ES-I3 (cell line): ENCODE measurements at regions not wholly inside any gene's neighbourhood (a gene's known extent, or its start where the extent isn't known, plus 50 kb on each side); places are given as distances from the start of the nearest gene placed in this dataset.
"Not testable (repeated sequence)": the region's sequence is repeated elsewhere in the genome, so short reads cannot be mapped to it uniquely, and the experiment has no call there.

Source experiments
- H3K36me3 ChIP-seq: 2 replicates; pipeline ENCODE4 v1.6.1; 2013; ENCODE audit warnings: mild to moderate bottlenecking, low read length, control low read depth, moderate library complexity; ENCODE audit not compliant: insufficient read depth
- H3K4me1 ChIP-seq: 2 replicates; pipeline ENCODE4 v1.6.1; 2013; ENCODE audit warnings: mild to moderate bottlenecking, control low read depth, low read length; ENCODE audit not compliant: insufficient read depth
- H3K9ac ChIP-seq: 2 replicates; pipeline ENCODE4 v1.6.1; 2013; ENCODE audit warnings: low read depth, mild to moderate bottlenecking, low read length, moderate library complexity
- H3K9me3 ChIP-seq: 2 replicates; pipeline ENCODE4 v1.6.1; 2013; ENCODE audit warnings: mild to moderate bottlenecking, low read length, moderate library complexity; ENCODE audit not compliant: control insufficient read depth, insufficient read depth

DNA sequence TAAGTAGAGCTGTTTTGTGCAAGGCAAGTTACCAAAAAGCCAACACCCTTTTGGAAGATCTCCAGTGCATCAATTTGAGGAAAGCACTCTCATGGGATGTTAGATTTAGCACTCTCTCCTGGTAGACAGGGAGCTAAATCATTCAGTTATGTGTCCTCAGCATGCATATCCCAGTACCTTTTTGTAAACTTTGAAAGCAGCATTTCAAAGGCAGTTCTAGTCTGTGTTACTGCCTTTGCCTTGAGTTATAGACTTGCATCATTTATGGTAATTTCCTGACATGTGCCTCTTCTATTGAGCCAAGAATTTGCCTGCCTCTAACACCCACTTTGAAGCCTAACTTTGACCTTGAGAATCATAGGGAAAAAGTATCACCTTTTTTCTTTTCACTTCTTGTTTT, 120.6 kb downstream of the KIF4B start:
- Histone ChIP-seq H3K4me1 (no peaks in the 10 kb centered on the region; the same call in 1 of the 2 replicates), H3K9me3 (no peaks in the 10 kb centered on the region), H3K36me3 (no peaks in the 10 kb centered on the region), H3K9ac (no peak overlapping the region)

GRCh38 chr5:155136216-155136850, 122.8 kb downstream of the KIF4B start:
- no peaks in the 10 kb centered on the region for H3K9me3 ChIP-seq
- no peaks in the 10 kb centered on the region for H3K4me1 ChIP-seq
- H3K9ac ChIP-seq = no peak overlapping the region
- H3K36me3 ChIP-seq = no peaks in the 10 kb centered on the region

DNA sequence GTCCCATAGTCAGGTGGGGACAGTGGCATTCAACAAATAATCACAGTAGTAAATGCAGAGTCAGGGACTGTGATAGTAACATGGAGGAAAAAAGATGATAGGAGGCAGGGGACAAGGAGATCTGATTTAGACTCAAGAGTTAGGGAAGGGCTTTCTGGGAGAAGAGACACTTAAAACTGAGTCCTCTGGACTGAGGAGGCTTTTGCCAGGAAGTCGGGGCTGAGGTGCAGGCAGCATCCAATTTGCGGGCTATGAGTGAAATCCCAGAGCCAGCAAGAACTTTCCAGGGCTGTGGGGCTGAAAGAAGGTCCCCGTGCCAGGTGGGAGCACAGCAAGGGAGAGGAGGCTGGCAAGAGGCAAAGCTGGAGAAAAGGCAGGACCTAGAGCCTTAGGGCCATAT, 124.1 kb downstream of the KIF4B start:
- H3K9me3 ChIP-seq = no peaks in the 10 kb centered on the region
- H3K4me1 ChIP-seq = no peaks in the 10 kb centered on the region
- H3K36me3 ChIP-seq = no peaks in the 10 kb centered on the region
- H3K9ac ChIP-seq = no peak overlapping the region

GRCh38 chr5:155140646-155141045, 127.1 kb downstream of the KIF4B start:
- H3K36me3 ChIP-seq = no peaks in the 10 kb centered on the region
- no peak overlapping the region for H3K9ac ChIP-seq
- H3K9me3 ChIP-seq = no peaks in the 10 kb centered on the region
- H3K4me1 ChIP-seq = no peaks in the 10 kb centered on the region

DNA sequence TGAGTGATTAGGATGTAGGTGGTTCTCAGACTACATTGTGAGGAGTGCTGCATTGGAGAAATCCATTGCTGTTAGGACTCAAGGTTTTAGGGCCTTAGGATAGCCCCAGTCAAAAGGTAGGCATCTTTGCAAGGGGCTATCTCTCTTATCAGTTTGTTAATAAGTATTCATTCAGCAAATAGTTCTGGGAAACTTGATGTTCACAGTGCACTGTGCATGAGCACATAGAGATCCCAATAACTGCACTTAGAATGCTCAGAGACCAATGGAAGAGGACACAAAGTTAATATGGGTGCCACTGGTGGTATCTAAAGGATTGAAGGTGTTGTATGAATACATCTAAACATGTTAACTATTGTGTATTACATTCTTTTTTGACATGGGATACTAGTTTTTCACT, 131.4 kb downstream of the KIF4B start:
- no peaks in the 10 kb centered on the region for H3K4me1 ChIP-seq
- no peak overlapping the region for H3K9ac ChIP-seq
- H3K9me3 ChIP-seq = no peaks in the 10 kb centered on the region
- H3K36me3 ChIP-seq = no peaks in the 10 kb centered on the region

DNA sequence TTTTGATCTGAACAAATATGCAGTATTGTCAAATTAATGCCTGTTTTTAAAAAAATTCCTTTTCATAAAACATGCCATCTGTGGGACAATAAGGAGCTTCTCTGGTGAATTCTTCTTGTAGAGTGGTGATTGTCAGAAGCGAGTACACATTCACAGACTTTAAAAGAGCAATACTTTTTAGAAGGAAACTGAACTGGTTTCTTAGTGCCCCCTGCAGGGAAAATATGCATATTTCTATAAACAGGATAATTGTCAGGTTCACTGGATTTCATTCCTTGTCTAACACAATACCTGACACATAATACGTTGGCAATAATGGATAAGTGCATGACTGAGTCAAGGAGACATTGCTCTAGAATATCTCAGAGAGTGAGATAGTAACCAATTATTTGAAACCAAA, 133.7 kb downstream of the KIF4B start:
- Histone ChIP-seq H3K4me1 (no peaks in the 10 kb centered on the region), H3K9ac (no peak overlapping the region), H3K36me3 (no peaks in the 10 kb centered on the region), H3K9me3 (no peaks in the 10 kb centered on the region)

- Histone ChIP-seq H3K9me3 (no peaks in the 10 kb centered on the region), H3K4me1 (no peaks in the 10 kb centered on the region), H3K36me3 (no peaks in the 10 kb centered on the region), H3K9ac (no peak overlapping the region)
Measured at GRCh38 chr5:155148694-155149093, 135.1 kb downstream of the KIF4B start.

DNA sequence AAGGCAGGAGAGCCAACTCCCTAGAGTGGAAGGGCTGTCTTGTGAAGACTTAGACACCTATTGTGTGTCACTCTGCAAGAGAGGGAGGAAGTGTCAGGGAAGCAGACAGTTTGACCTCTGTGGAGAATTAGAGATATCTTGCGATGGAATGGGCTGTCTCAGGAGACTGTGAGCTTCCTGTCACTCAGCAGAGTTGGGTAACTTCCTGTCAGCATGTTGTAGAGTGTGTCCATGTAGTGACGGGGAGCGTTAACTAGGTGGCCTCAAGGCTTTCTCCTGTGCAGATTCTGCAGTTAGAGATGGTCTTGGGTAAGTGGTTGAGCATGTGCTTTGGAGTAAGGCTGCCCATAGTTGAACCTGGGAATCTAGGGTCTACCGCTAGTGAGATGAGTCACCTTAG, 136.5 kb downstream of the KIF4B start:
- H3K9me3 ChIP-seq = no peaks in the 10 kb centered on the region
- no peaks in the 10 kb centered on the region for H3K4me1 ChIP-seq
- H3K36me3 ChIP-seq = no peaks in the 10 kb centered on the region
- H3K9ac ChIP-seq = no peak overlapping the region

- H3K9me3 ChIP-seq = no peaks in the 10 kb centered on the region
- H3K36me3 ChIP-seq = no peaks in the 10 kb centered on the region
- no peak overlapping the region for H3K9ac ChIP-seq
- H3K4me1 ChIP-seq = no peaks in the 10 kb centered on the region
Measured at GRCh38 chr5:155154973-155155372, 141.4 kb downstream of the KIF4B start.

DNA sequence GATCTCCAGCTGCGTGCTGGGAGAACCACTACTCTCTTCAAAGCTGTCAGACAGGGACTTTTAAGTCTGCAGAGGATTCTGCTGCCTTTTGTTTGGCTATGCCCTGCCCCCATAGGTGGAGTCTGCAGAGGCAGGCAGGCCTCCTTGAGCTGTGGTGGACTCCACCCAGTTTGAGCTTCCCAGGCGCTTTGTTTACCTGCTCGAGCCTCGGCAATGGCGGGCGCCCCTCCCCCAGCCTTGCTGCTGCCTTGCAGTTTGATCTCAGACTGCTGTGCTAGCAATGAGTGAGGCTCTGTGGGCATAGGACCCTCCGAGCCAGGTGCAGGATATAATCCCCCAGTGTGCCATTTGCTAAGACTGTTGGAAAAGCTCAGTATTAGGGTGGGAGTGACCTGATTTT, 149.5 kb downstream of the KIF4B start:
- H3K36me3 ChIP-seq, H3K9me3 ChIP-seq, H3K4me1 ChIP-seq, H3K9ac ChIP-seq: not testable (repeated sequence)

DNA sequence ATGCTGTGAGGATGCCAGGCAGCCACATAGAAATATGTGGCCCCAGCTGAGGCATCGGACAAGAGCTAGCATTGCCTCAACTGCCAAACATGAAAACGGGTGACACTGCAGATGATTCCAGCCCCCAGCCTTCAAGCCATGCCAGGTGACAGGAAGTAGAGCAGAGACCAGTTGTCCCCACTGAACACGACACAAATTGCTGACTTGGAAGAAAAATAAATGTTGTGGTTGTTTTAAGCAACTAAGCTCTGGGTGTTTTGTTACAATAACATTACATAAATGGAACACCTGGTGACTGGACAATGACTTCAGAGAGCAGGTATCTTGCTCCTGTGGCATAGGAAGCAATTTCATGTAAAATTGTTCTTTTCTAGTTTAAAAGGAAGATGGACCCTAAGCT, 154.2 kb downstream of the KIF4B start:
- Histone ChIP-seq H3K36me3 (no peaks in the 10 kb centered on the region), H3K4me1 (no peaks in the 10 kb centered on the region), H3K9me3 (peaks cover 3% of the 10 kb centered on the region; the same call in 1 of the 2 replicates), H3K9ac (no peak overlapping the region)

DNA sequence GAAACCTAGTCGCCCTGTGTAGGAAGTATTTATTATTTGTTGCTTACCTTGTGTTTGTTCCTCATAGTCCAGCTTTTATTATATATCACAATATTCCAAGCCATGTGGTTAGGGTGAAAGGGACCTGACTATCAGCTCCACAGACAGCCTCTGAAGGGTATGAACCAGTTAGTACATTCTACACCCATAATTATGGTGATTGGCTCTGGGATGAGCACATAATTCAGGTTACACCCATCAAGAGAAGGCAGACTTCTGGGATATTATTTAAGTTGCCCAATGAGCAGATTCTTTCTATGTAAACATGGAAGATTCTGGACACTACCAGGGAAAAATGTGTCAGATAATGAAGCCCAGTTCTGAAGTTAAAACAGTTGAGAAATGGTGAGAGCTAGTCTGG, 168.0 kb downstream of the KIF4B start:
- Histone ChIP-seq H3K9ac (no peak overlapping the region), H3K9me3 (no peaks in the 10 kb centered on the region), H3K36me3 (no peaks in the 10 kb centered on the region), H3K4me1 (no peaks in the 10 kb centered on the region)

GRCh38 chr5:155189476-155189875, 175.9 kb downstream of the KIF4B start:
- Histone ChIP-seq H3K9me3 (no peaks in the 10 kb centered on the region), H3K4me1 (peaks cover 28% of the 10 kb centered on the region), H3K9ac (no peak overlapping the region), H3K36me3 (no peaks in the 10 kb centered on the region)

- H3K9me3 ChIP-seq = peaks cover 2% of the 10 kb centered on the region; the same call in 1 of the 2 replicates
- H3K36me3 ChIP-seq = no peaks in the 10 kb centered on the region
Measured at GRCh38 chr5:155189981-155190380, 176.4 kb downstream of the KIF4B start.

GRCh38 chr5:155193029-155193428, 179.5 kb downstream of the KIF4B start:
- H3K4me1 ChIP-seq = peaks cover 28% of the 10 kb centered on the region
- H3K9ac ChIP-seq = no peak overlapping the region
- H3K9me3 ChIP-seq = peaks cover 2% of the 10 kb centered on the region; the same call in 1 of the 2 replicates
- no peaks in the 10 kb centered on the region for H3K36me3 ChIP-seq

More at GRCh38 chr5:155189981-155190380, 176.4 kb downstream of the KIF4B start:
- H3K4me1 ChIP-seq = peaks cover 28% of the 10 kb centered on the region
- H3K9ac ChIP-seq = no peak overlapping the region
